Transverse colon (tissue), 4 donors: ENCODE measurements at regions not wholly inside any gene's neighbourhood (a gene's known extent, or its start where the extent isn't known, plus 50 kb on each side); places are given as distances from the start of the nearest gene placed in this dataset.

Experiments used
- DNase-seq: peaks from one replicate; pipeline ENCODE4 v3.0.0-alpha.2; 2019
- H3K27ac ChIP-seq, 4 donors: fragments of 200-600 bp; sonication (generic); 2 replicates each; pipeline ENCODE4 v1.5.1; 2016 to 2018; ENCODE audit warnings: inconsistent platforms in 4 of 4
- H3K27me3 ChIP-seq: fragments of 200-600 bp; sonication (generic); 2 replicates; pipeline ENCODE4 v1.5.1; 2017; ENCODE audit warnings: inconsistent platforms
- H3K36me3 ChIP-seq, 4 donors: fragments of 200-600 bp; sonication (generic); 2 replicates each; pipeline ENCODE4 v1.5.1; 2017 to 2019; ENCODE audit warnings: inconsistent platforms in 4 of 4
- H3K4me1 ChIP-seq, 4 donors: fragments of 200-600 bp; sonication (generic); 2 replicates each; pipeline ENCODE4 v1.5.1; 2017 to 2020; ENCODE audit warnings: inconsistent platforms in 4 of 4
- H3K4me3 ChIP-seq, 4 donors: fragments of 200-600 bp; sonication (generic); 1 replicate in 1 of 4; 2 replicates in 3 of 4; pipeline versions ENCODE4 v1.5.1 to v1.6.1; 2017 to 2019; ENCODE audit warnings: inconsistent platforms in 4 of 4
- H3K9me3 ChIP-seq, 2 donors: fragments of 200-600 bp; sonication (generic); 2 replicates each; pipeline ENCODE4 v1.5.1; 2017 to 2019; ENCODE audit warnings: inconsistent platforms in 2 of 2
- EP300 ChIP-seq: sonication (generic); formaldehyde crosslinking; IDR thresholded peaks from one replicate; pipeline ENCODE4 v1.6.1; 2017; ENCODE audit warnings: antibody characterized with exemption, low read depth
- POLR2A ChIP-seq: fragments of 450-650 bp; IDR thresholded peaks from one replicate; pipeline ENCODE4 v1.6.1; 2016; ENCODE audit warnings: antibody characterized with exemption, mild to moderate bottlenecking, moderate library complexity
- POLR2AphosphoS5 ChIP-seq, 3 donors: sonication (generic); formaldehyde crosslinking; IDR thresholded peaks; one replicate each; pipeline ENCODE4 v1.6.1; 2016; ENCODE audit warnings: antibody characterized with exemption in 3 of 3
- WGBS, 2 donors: methylation state at CpG; one replicate each; pipeline ENCODE4 v1.1.5; 2018; ENCODE audit warnings: low coverage in 1 of 2; 5-methylcytosine and 5-hydroxymethylcytosine counted together
- in situ Hi-C, 4 donors: fragments of 200-750 bp; cut with MboI; loops; one replicate each; pipeline versions ENCODE4 v1.15.0 to v1.15.1; 2017; ENCODE audit warnings: low sequenced_read_pairs in 3 of 4, low pct_ligation_motif_present in 1 of 4, low pct_unique_long_range_greater_than_20kb in 1 of 4
- intact Hi-C: fragments of 100-400 bp; cut with DNase I; formaldehyde crosslinking; loops from one replicate; pipeline ENCODE4 v1.15.1; 2023; ENCODE audit warnings: low total_unique reads
- TF ChIP-seq, protein P1 (sequence below), 5 experiments: fragments of 200-600 bp in 3 of 5; fragments of 450-650 bp in 2 of 5; sonication (generic) in 3 of 5; IDR thresholded peaks; 1 replicate in 2 of 5; 2 replicates in 3 of 5; pipeline ENCODE4 v1.5.1; 2016 to 2017; ENCODE audit warnings: antibody characterized with exemption in 5 of 5, inconsistent platforms in 3 of 5, mild to moderate bottlenecking in 2 of 5, moderate library complexity in 1 of 5

DNA sequence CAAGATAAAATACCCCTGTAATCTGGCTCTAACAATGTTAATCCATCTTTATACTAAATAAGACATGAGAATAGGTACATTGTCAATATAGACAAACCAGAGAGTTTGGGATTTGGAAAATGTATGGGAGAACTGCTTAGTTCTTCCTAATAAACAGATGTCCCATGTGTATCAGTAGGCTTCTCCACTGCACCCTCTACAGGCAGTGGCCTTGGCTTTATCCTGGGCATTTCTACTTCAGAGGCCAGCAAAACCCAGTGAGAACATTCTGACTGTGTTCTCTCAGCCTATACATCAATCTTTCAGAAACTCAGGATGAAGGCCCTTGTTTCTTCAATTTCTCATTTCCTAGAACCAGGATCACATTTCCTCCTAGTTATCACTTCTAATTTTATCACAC is 1167.5 kb upstream of the ACVR2A start:
- in situ Hi-C loops, result no loop called here
- H3K27me3 ChIP-seq, result no peaks in the 10 kb centered on the region
- intact Hi-C loops, result loop anchor here (10.0 kb wide), 1 partner anchor 262 kb away; no protein-coding TSS in a partner anchor
- H3K4me1 ChIP-seq, result no peaks in the 10 kb centered on the region
- no peaks in the 10 kb centered on the region for H3K9me3 ChIP-seq
- H3K36me3 ChIP-seq, result no peaks in the 10 kb centered on the region
- no peak for DNase-seq
- TF ChIP-seq POLR2A (no peak), POLR2AphosphoS5 (IDR thresholded peaks at IDR 0.05) (no peak), EP300 (no peak)
- TF ChIP-seq, protein P1, sequence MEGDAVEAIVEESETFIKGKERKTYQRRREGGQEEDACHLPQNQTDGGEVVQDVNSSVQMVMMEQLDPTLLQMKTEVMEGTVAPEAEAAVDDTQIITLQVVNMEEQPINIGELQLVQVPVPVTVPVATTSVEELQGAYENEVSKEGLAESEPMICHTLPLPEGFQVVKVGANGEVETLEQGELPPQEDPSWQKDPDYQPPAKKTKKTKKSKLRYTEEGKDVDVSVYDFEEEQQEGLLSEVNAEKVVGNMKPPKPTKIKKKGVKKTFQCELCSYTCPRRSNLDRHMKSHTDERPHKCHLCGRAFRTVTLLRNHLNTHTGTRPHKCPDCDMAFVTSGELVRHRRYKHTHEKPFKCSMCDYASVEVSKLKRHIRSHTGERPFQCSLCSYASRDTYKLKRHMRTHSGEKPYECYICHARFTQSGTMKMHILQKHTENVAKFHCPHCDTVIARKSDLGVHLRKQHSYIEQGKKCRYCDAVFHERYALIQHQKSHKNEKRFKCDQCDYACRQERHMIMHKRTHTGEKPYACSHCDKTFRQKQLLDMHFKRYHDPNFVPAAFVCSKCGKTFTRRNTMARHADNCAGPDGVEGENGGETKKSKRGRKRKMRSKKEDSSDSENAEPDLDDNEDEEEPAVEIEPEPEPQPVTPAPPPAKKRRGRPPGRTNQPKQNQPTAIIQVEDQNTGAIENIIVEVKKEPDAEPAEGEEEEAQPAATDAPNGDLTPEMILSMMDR (IDR thresholded peaks at IDR 0.05), result no peak
- H3K4me3 ChIP-seq, result no peak overlapping the region
- H3K27ac ChIP-seq, result no peak overlapping the region

DNA sequence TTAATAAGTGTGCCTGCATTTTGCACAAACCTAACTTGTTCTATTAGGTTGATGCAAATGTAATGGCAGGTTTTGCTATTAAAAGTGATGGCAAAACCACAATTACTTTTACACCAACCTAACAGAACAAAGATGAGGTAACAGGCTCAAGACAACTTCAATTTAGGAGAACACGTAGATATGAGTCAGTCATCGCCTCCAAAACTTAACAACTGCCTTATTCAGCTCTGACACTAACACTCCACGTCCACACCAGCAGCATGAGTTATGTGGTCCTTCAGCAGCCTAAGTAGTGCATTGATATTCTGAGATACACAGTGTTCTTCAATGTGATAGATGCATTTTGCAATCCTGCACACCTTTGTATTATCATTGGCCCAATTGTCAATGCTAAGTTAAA is 1175.1 kb upstream of the ACVR2A start:
- intact Hi-C loops (loop anchor here (10.0 kb wide), 1 partner anchor 255 kb away; no protein-coding TSS in a partner anchor), in situ Hi-C loops (no loop called here)
- H3K9me3 ChIP-seq, result no peaks in the 10 kb centered on the region
- 92 to 93% methylated on average over 3 of the region's 3 CpGs for WGBS, 2 donors
- H3K27ac ChIP-seq, result no peak overlapping the region
- TF ChIP-seq, protein P1 (IDR thresholded peaks at IDR 0.05), result no peak
- TF ChIP-seq POLR2AphosphoS5 (IDR thresholded peaks at IDR 0.05) (no peak), POLR2A (no peak), EP300 (no peak)
- no peaks in the 10 kb centered on the region for H3K27me3 ChIP-seq
- H3K4me1 ChIP-seq, result no peaks in the 10 kb centered on the region
- no peak for DNase-seq
- H3K36me3 ChIP-seq, result no peaks in the 10 kb centered on the region
- no peak overlapping the region for H3K4me3 ChIP-seq

DNA sequence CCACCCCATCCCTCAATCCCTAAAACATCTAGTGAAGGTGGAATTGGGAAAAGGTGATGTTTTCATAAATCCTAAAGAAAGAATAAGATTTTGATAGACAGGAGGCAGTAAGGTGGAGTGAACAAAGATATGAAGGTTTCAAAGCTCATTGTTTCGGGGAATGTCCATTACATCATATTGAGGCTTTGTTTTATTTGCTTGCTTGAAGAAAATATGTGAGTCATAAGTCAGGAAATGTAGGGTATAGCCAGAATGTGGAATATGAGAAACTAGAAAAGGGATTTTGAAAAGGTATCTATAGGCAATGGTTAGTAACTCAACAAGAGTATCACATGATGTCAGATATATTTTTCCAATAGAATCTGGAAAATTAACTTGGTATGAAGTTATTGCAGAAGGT is 1178.5 kb upstream of the ACVR2A start:
- Histone ChIP-seq H3K4me1 (no peaks in the 10 kb centered on the region), H3K27me3 (no peaks in the 10 kb centered on the region), H3K4me3 (no peak overlapping the region), H3K9me3 (no peaks in the 10 kb centered on the region), H3K27ac (no peak overlapping the region), H3K36me3 (no peaks in the 10 kb centered on the region)
- DNase-seq, result no peak
- TF ChIP-seq, protein P1 (IDR thresholded peaks at IDR 0.05), result no peak
- TF ChIP-seq EP300 (no peak), POLR2AphosphoS5 (IDR thresholded peaks at IDR 0.05) (no peak), POLR2A (no peak)
- in situ Hi-C loops, result no loop called here
- intact Hi-C loops, result no loop called here
- WGBS, 2 donors, result 80 to 86% methylated on average over 1 of the region's 1 CpG

DNA sequence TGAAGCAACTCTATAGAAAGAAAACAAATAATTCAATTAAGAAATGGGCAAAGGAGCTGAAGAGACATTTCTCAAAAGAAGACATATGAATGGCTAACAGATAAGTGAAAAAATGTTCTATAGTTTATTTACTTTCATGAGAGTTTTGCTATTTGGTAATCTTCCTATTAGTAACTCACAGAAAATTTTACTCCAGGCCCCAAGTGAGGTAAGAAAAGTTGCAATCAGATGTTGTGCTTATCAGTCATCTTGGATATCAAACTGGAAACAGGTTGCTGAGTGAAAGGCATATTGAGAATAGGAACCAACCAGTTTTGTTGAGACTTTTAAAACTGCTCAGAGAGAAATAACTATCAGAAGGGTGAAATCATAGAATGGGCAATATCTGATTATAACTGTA is 1179.0 kb upstream of the ACVR2A start:
- Histone ChIP-seq H3K27ac (no peak overlapping the region), H3K4me1 (no peaks in the 10 kb centered on the region), H3K4me3 (no peak overlapping the region), H3K27me3 (no peaks in the 10 kb centered on the region), H3K9me3 (no peaks in the 10 kb centered on the region), H3K36me3 (no peaks in the 10 kb centered on the region)
- in situ Hi-C loops, result no loop called here
- intact Hi-C loops, result no loop called here
- TF ChIP-seq POLR2AphosphoS5 (IDR thresholded peaks at IDR 0.05) (no peak), EP300 (no peak), POLR2A (no peak)
- TF ChIP-seq, protein P1 (IDR thresholded peaks at IDR 0.05), result no peak
- no peak for DNase-seq
